RWPE1 (cell line): ENCODE measurements at regions not wholly inside any gene's neighbourhood (a gene's known extent, or its start where the extent isn't known, plus 50 kb on each side); places are given as distances from the start of the nearest gene placed in this dataset.

Experiments used
- CTCF ChIA-PET: fragments of 350-600 bp; sonication (Branson Sonifier 250); formaldehyde crosslinking; extraction: SDS; loops from one replicate; lab custom pipeline; 2021; lab: Yijun Ruan, JAX
- POLR2A ChIA-PET: fragments of 400-600 bp; formaldehyde crosslinking; extraction: SDS; loops from one replicate; lab custom pipeline; 2020; ENCODE audit warnings: antibody characterized with exemption; ENCODE audit not compliant: low non-redundant PET; lab: Yijun Ruan, JAX
- DNase-seq: peaks from one replicate; pipeline ENCODE4 v3.0.0; 2012; ENCODE audit warnings: low spot score
- H3K27ac ChIP-seq: fragments of 450-650 bp; 2 replicates; pipeline ENCODE4 v1.5.1; 2017
- CTCF ChIP-seq: fragments of 450-650 bp; conservative IDR thresholded peaks from 2 replicates; pipeline ENCODE4 v1.5.1; 2017; ENCODE audit warnings: low read depth, mild to moderate bottlenecking

- H3K27ac ChIP-seq = no peak overlapping the region
- POLR2A ChIA-PET = no interaction called here
- no peak for DNase-seq
- no peak for TF ChIP-seq CTCF
- CTCF ChIA-PET = no interaction called here
Measured at GRCh38 chr10:42732266-42732665, 50.3 kb upstream of the BMS1 start.
